ENCODE measurements at regions not wholly inside any gene's neighbourhood (a gene's known extent, or its start where the extent isn't known, plus 50 kb on each side); places are given as distances from the start of the nearest gene placed in this dataset.

DNA sequence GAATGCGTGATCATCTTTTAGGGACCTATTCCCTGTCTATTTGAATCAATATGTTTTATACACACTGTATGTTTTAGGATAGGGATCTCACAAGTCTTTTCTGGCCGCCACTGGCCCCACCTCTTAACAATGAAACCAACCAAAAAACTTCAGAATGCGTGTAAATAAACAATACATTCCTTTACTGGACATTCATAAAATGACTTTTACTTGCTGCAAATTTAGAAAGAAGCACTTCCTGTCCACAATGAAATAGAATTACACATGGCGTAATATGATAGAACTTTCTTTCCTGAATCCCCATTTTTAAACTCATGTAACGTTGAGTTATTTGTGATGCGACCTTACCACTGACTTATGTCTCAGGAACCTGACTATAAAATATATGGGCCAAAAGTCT, 233.6 kb downstream of the SLITRK6 start:
- DNase-seq (ENCODE audit: low read depth, low spot score) (no peak), FAIRE-seq (no peak), ATAC-seq (no peak)
- in situ Hi-C loops (cut with MboI) (no loop called here), intact Hi-C loops (cut with micrococcal nuclease; ENCODE audit: unreplicated experiment) (no loop called here)
- H3K4me2 ChIP-seq (ENCODE audit: control insufficient read depth, insufficient read depth), result no peak overlapping the region
- no peaks in the 10 kb centered on the region for H3K27me3 ChIP-seq (replicated peaks in 1 of 2; ENCODE audit: control insufficient read depth in 2 of 2, insufficient read depth in 2 of 2, low read length in 1 of 2)
- 9% methylated on average over 6 of the region's 6 CpGs for WGBS (ENCODE audit: insufficient coverage, insufficient replicate concordance, low lambda C conversion rate, missing lambda C conversion rate)
- H3K4me1 ChIP-seq (ENCODE audit: control insufficient read depth, insufficient read depth, low read length), result no peaks in the 10 kb centered on the region
- ChIA-PET SMC1A (ENCODE audit: uncharacterized antibody, unreplicated experiment) (no interaction called here), CTCF (no interaction called here), POLR2A (no interaction called here), RAD21 (ENCODE audit: unreplicated experiment) (no interaction called here)
- H3K9ac ChIP-seq (ENCODE audit: control insufficient read depth, insufficient read depth, low read length), result no peak overlapping the region
- H3K36me3 ChIP-seq (ENCODE audit: control insufficient read depth in 2 of 2, insufficient read depth in 2 of 2, low read length in 1 of 2), result no peaks in the 10 kb centered on the region
- BruUV-seq (replicated peaks), result no TSS peak
- H4K20me1 ChIP-seq (ENCODE audit: control insufficient read depth, insufficient read depth), result no peaks in the 10 kb centered on the region
- no peak overlapping the region for H2AFZ ChIP-seq (ENCODE audit: control insufficient read depth, low read depth, low read length)
- no peak overlapping the region for H3K27ac ChIP-seq (ENCODE audit: control insufficient read depth, insufficient read depth)
- H3K4me3 ChIP-seq, result no peak overlapping the region
- H3K79me2 ChIP-seq (ENCODE audit: control insufficient read depth, insufficient read depth, low read length), result no peaks in the 10 kb centered on the region
- TF ChIP-seq ZNF24 (IDR thresholded peaks at IDR 0.05) (no peak), PML (IDR thresholded peaks at IDR 0.05; ENCODE audit: low read length) (no peak), SIX5 (IDR thresholded peaks at IDR 0.05; ENCODE audit: low read depth, low read length, severe bottlenecking) (no peak), CHD4 (IDR thresholded peaks at IDR 0.05) (no peak), POU2F2 (IDR thresholded peaks at IDR 0.05; ENCODE audit: borderline replicate concordance, low read depth, low read length) (no peak), SMAD1 (IDR thresholded peaks at IDR 0.05; ENCODE audit: low read depth, partially characterized antibody) (no peak), POLR2AphosphoS5 (IDR thresholded peaks at IDR 0.05; ENCODE audit: low read length) (no peak), BMI1 (IDR thresholded peaks at IDR 0.05; ENCODE audit: borderline replicate concordance) (no peak)
- TF ChIP-seq, protein P1, sequence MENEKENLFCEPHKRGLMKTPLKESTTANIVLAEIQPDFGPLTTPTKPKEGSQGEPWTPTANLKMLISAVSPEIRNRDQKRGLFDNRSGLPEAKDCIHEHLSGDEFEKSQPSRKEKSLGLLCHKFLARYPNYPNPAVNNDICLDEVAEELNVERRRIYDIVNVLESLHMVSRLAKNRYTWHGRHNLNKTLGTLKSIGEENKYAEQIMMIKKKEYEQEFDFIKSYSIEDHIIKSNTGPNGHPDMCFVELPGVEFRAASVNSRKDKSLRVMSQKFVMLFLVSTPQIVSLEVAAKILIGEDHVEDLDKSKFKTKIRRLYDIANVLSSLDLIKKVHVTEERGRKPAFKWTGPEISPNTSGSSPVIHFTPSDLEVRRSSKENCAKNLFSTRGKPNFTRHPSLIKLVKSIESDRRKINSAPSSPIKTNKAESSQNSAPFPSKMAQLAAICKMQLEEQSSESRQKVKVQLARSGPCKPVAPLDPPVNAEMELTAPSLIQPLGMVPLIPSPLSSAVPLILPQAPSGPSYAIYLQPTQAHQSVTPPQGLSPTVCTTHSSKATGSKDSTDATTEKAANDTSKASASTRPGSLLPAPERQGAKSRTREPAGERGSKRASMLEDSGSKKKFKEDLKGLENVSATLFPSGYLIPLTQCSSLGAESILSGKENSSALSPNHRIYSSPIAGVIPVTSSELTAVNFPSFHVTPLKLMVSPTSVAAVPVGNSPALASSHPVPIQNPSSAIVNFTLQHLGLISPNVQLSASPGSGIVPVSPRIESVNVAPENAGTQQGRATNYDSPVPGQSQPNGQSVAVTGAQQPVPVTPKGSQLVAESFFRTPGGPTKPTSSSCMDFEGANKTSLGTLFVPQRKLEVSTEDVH (IDR thresholded peaks at IDR 0.05; ENCODE audit: low read depth, partially characterized antibody), result no peak
- no peaks in the 10 kb centered on the region for H3K9me3 ChIP-seq (replicated peaks; ENCODE audit: control insufficient read depth, insufficient read depth, low read length)
